OCI-LY7 (cell line): ENCODE measurements at regions not wholly inside any gene's neighbourhood (a gene's known extent, or its start where the extent isn't known, plus 50 kb on each side); places are given as distances from the start of the nearest gene placed in this dataset.

Source experiments
- EZH2phosphoT487 ChIP-seq: fragments of 200-600 bp; sonication (generic); IDR thresholded peaks from 2 replicates; pipeline ENCODE4 v1.6.1; 2018; ENCODE audit warnings: low read depth, borderline replicate concordance, mild to moderate bottlenecking, mixed run types, antibody characterized with exemption, low read length, moderate library complexity, mixed read lengths
- TF ChIP-seq, protein P1 (sequence below): fragments of 200-600 bp; sonication (generic); conservative IDR thresholded peaks from 2 replicates; pipeline ENCODE4 v1.5.1; 2014; ENCODE audit warnings: mild to moderate bottlenecking, antibody characterized with exemption, low read length, moderate library complexity, mixed read lengths

- TF ChIP-seq, protein P1, sequence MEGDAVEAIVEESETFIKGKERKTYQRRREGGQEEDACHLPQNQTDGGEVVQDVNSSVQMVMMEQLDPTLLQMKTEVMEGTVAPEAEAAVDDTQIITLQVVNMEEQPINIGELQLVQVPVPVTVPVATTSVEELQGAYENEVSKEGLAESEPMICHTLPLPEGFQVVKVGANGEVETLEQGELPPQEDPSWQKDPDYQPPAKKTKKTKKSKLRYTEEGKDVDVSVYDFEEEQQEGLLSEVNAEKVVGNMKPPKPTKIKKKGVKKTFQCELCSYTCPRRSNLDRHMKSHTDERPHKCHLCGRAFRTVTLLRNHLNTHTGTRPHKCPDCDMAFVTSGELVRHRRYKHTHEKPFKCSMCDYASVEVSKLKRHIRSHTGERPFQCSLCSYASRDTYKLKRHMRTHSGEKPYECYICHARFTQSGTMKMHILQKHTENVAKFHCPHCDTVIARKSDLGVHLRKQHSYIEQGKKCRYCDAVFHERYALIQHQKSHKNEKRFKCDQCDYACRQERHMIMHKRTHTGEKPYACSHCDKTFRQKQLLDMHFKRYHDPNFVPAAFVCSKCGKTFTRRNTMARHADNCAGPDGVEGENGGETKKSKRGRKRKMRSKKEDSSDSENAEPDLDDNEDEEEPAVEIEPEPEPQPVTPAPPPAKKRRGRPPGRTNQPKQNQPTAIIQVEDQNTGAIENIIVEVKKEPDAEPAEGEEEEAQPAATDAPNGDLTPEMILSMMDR, result no peak
- no peak for TF ChIP-seq EZH2phosphoT487
Measured at GRCh38 chrX:122546269-122546668, 637.8 kb upstream of the GRIA3 start.
